Activated CD4-positive, alpha-beta T cell treated with anti-CD3 and anti-CD28 coated beads, Interleukin-2, amount 10 ng/mL, durations not matched to agents 7 days and 5 days (primary cell): ENCODE measurements at regions not wholly inside any gene's neighbourhood (a gene's known extent, or its start where the extent isn't known, plus 50 kb on each side); places are given as distances from the start of the nearest gene placed in this dataset.
"Not testable (repeated sequence)": the region's sequence is repeated elsewhere in the genome, so short reads cannot be mapped to it uniquely, and the experiment has no call there.

ENCODE experiments used
- CTCF ChIA-PET: fragments of 350-600 bp; sonication (Branson Sonifier 250); formaldehyde crosslinking; loops from one replicate; lab custom pipeline; 2021; ENCODE audit warnings: antibody characterized with exemption; lab: Charles Lee
- POLR2A ChIA-PET: fragments of 350-600 bp; sonication (Branson Sonifier 250); formaldehyde crosslinking; loops from one replicate; lab custom pipeline; 2021; ENCODE audit warnings: antibody characterized with exemption; lab: Charles Lee
- DNase-seq: peaks from one replicate; pipeline ENCODE4 v3.0.0-alpha.2; 2020
- H3K27ac Mint-ChIP-seq: one replicate; pipeline ENCODE4 v1.8.0; 2021; ENCODE audit warnings: mild to moderate bottlenecking, moderate library complexity, mixed read lengths
- H3K27me3 Mint-ChIP-seq: one replicate; pipeline ENCODE4 v1.8.0; 2021; ENCODE audit warnings: mixed read lengths
- H3K36me3 Mint-ChIP-seq: one replicate; pipeline ENCODE4 v1.8.0; 2021; ENCODE audit warnings: low read depth, mixed read lengths
- H3K4me1 Mint-ChIP-seq: one replicate; pipeline ENCODE4 v1.8.0; 2021; ENCODE audit warnings: mixed read lengths
- H3K4me3 Mint-ChIP-seq: one replicate; pipeline ENCODE4 v1.8.0; 2021; ENCODE audit warnings: mild to moderate bottlenecking, moderate library complexity, mixed read lengths
- H3K9me3 Mint-ChIP-seq: one replicate; pipeline ENCODE4 v1.8.0; 2021; ENCODE audit warnings: mixed read lengths

DNA sequence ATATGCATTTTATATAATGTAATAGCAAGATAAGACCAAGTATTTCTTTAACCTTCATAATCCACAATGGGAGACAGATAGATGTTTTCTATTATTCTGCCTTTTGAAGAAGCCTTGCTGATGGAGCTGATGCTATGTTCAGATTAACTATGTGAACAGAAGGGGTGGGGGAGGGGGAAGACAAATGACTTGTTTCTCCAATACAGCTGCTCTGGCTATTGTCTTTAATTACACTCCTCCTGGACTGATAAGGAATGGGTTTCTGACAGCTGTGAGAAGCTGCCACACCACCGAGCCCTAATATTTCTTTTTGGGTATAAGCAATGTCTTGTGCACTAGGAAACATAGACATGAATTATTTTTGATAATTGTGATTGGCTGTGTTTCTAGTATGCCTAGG is 62.0 kb downstream of the CAVIN4 start:
- no peaks in the 10 kb centered on the region for H3K9me3 Mint-ChIP-seq
- DNase-seq, result no peak
- H3K4me1 Mint-ChIP-seq, result no peaks in the 10 kb centered on the region
- ChIA-PET POLR2A (no interaction called here), CTCF (no interaction called here)
- H3K27ac Mint-ChIP-seq, result no peak overlapping the region
- no peaks in the 10 kb centered on the region for H3K27me3 Mint-ChIP-seq
- H3K36me3 Mint-ChIP-seq, result no peaks in the 10 kb centered on the region
- H3K4me3 Mint-ChIP-seq, result no peak overlapping the region

DNA sequence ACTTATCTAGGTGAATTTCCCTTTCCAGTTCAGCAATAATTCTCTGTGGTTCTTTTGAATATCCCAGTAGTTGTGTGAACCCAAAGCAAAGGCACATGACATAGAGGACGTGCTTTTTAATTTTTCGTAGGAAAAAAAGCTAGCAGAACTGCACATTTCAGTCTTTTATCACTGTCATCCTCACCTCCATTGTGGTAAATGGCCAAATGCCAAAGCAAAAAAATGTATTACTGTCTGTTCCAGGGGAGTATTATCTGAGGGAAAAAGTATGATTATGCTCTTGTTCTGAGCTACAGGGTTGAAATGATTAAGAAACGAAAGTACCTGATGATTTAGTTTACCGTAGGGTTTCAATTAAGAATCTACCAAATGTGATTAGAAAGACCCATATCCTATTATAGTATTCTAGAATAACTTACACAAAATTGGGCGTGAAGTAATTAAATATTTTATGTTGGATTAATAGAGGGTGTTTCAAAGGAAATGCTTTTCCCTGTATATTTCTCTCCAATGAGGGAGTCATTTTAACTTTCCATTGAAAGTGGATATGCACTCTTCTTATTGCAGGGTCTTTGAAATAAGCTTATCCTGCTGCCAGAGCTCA is 62.7 kb downstream of the CAVIN4 start:
- H3K36me3 Mint-ChIP-seq, result no peaks in the 10 kb centered on the region
- no peaks in the 10 kb centered on the region for H3K27me3 Mint-ChIP-seq
- no peaks in the 10 kb centered on the region for H3K9me3 Mint-ChIP-seq
- CTCF ChIA-PET, result no interaction called here
- H3K27ac Mint-ChIP-seq, result no peak overlapping the region
- H3K4me3 Mint-ChIP-seq, result no peak overlapping the region
- POLR2A ChIA-PET, result no interaction called here
- H3K4me1 Mint-ChIP-seq, result no peaks in the 10 kb centered on the region
- no peak for DNase-seq

DNA sequence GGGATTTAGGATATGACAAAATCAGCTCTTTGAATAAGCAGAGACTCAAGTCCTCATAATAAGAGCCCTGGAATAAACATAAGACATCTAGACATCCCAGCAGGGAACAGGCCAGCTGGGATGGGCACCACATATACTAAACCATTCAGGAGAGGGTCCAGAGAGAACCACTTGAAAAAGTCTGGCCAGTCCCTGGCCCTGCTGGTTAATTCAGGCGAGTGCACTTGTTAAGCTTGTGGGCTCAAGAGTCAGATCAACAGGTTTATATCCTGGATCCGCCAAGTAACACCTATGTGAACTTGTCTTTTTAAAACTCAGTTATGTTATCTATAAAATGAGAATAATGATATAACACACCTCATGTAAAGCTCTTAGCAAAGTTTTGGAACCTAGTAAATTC is 63.3 kb downstream of the CAVIN4 start:
- Mint-ChIP-seq H3K4me1 (no peaks in the 10 kb centered on the region), H3K9me3 (no peaks in the 10 kb centered on the region), H3K4me3 (no peak overlapping the region), H3K27me3 (no peaks in the 10 kb centered on the region), H3K27ac (no peak overlapping the region), H3K36me3 (no peaks in the 10 kb centered on the region)
- no peak for DNase-seq
- ChIA-PET POLR2A (no interaction called here), CTCF (no interaction called here)

DNA sequence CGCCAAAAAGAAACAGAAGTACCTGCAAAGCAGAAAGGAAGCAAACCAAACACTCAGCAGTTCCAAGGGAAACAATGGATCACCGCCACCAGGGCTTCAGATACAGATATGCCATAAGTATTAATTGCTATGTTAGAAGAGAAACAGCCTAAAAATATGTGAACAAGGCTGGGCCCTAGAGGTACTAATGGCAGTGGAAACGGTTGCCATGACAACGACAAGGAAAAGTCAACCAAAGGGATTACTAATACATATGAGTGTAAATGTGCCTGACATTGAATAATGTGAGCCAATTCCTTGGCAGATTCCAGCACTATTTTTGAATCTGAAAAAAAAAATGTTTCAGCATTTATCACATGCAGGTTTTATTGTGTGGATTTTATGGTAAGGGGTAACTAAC is 75.0 kb downstream of the CAVIN4 start:
- Mint-ChIP-seq H3K27ac (no peak overlapping the region), H3K9me3 (peaks cover 11% of the 10 kb centered on the region), H3K4me1 (no peaks in the 10 kb centered on the region), H3K4me3 (no peak overlapping the region), H3K36me3 (no peaks in the 10 kb centered on the region), H3K27me3 (peaks cover 6% of the 10 kb centered on the region)
- CTCF ChIA-PET, result no interaction called here
- POLR2A ChIA-PET, result no interaction called here
- no peak for DNase-seq

DNA sequence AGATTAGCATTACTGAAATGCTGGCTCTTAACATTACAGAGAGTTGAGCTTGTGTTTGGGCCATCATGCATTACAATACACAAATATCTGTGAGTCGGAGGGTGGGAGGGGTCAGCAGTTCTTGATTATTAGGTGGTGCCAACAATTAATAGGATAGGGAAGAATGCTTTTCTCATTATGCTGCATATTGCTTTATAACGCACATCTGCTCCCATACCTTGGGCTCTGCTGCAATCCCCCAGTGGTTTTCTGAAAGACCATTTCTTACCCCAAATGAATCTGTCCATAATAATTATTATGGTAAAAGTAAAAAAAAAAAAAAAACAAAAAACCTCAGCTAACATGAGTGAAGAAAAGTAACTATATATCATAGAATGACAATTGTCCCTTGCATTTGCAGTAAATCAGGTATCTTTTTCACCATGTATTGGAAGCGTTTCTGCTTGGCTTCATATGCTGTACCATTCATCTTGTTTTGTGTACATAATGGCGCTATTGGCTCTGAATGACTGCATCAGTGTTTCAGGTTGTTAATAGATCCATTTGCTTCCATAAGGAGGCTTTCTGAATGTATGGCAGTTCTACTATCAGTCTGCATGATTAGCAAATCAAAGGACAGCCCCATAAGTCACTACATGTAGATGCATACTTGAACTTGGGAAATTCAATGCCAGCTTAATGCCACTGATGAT is 75.9 kb downstream of the CAVIN4 start:
- Mint-ChIP-seq H3K4me3 (no peak overlapping the region), H3K27ac (no peak overlapping the region), H3K4me1 (no peaks in the 10 kb centered on the region), H3K27me3 (peaks cover 6% of the 10 kb centered on the region), H3K9me3 (peaks cover 11% of the 10 kb centered on the region), H3K36me3 (no peaks in the 10 kb centered on the region)
- ChIA-PET CTCF (no interaction called here), POLR2A (no interaction called here)
- DNase-seq, result no peak

DNA sequence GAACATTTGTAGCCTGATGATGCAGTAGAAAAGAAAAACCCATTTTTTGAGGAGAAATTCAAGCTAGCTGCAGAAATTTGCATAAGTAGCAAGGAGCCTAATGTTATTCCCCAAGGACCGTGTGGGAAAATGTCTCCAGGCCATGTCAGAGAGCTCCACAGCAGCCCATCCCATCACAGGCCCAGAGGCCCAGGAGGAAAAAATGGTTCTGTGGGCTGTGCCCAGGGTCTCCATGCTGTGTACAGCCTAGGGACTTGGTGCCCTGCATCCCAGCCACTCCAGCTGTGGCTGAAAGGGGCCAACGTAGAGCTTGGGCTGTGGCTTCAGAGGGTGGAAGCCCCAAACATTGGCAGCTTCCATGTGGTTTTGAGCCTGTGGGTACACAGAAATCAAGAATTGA is 79.0 kb downstream of the CAVIN4 start:
- H3K27me3 Mint-ChIP-seq, H3K36me3 Mint-ChIP-seq, H3K27ac Mint-ChIP-seq, CTCF ChIA-PET, H3K4me3 Mint-ChIP-seq, DNase-seq, POLR2A ChIA-PET, H3K4me1 Mint-ChIP-seq: not testable (repeated sequence)
- peaks cover 11% of the 10 kb centered on the region for H3K9me3 Mint-ChIP-seq

DNA sequence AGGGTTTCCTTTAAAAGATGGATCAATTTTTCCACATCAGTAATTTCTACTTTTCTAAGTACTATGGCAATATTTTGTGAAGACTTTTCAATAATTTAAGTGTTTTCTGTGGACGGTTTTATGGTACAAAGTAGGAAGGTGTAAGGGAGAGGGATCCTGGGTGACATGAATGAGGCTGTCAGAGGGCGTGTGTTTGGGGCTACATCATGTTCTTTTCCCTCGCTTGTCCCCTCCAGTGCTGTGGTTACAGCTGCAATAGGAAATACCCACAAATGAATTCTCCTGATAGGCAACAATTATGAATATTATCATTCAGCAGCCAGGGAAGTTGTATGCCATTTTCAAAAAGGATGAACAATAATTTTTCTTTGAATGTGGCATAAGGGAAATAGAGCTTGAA is 83.8 kb downstream of the CAVIN4 start:
- DNase-seq, result no peak
- ChIA-PET CTCF (no interaction called here), POLR2A (no interaction called here)
- Mint-ChIP-seq H3K4me3 (no peak overlapping the region), H3K27ac (no peak overlapping the region), H3K36me3 (no peaks in the 10 kb centered on the region), H3K9me3 (peaks cover 5% of the 10 kb centered on the region), H3K27me3 (peaks cover 2% of the 10 kb centered on the region), H3K4me1 (no peaks in the 10 kb centered on the region)

DNA sequence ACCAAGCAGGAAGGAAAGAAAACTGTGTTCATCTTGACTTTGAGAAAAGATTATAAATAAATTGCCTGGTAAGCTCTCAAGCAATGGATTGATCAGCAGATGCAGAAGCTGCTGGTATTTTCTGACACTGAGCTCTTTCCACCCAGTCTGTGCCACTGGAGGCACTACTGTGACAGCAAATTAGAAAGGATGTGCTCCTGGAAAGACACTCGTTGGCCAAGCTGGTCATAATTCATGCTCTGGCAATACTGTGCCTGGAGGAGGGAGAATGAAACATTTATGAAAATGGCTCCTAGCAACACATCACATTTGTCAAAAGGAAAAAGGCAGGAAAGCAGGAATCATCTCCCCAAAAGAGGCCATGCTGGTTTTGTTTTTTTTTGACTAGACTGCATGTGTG is 84.2 kb downstream of the CAVIN4 start:
- CTCF ChIA-PET, result no interaction called here
- H3K9me3 Mint-ChIP-seq, result peaks cover 5% of the 10 kb centered on the region
- DNase-seq, result no peak
- no peak overlapping the region for H3K27ac Mint-ChIP-seq
- no peaks in the 10 kb centered on the region for H3K4me1 Mint-ChIP-seq
- no peak overlapping the region for H3K4me3 Mint-ChIP-seq
- POLR2A ChIA-PET, result no interaction called here
- H3K36me3 Mint-ChIP-seq, result no peaks in the 10 kb centered on the region
- peaks cover 2% of the 10 kb centered on the region for H3K27me3 Mint-ChIP-seq

DNA sequence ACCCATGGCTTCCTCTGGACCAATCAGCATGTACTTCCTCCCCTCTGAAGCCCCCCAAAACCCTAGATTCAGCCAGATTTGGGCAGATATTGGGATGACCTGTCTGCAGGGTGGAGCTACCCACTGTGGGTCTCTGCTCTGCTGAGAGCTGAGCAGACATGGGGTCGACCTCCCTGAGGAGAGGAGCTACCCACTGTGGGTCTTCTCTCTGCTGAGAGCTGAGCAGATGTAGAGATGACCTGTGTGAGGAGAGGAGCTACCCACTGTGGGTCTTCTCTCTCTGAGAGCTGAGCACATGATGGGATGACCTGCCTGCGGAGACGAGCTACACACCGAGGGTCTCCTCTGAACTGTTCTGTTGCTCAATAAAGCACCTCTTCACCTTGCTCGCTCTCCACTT is 89.6 kb downstream of the CAVIN4 start:
- ChIA-PET POLR2A (no interaction called here), CTCF (no interaction called here)
- H3K36me3 Mint-ChIP-seq, result no peaks in the 10 kb centered on the region
- DNase-seq, result no peak
- no peak overlapping the region for H3K4me3 Mint-ChIP-seq
- no peak overlapping the region for H3K27ac Mint-ChIP-seq
- no peaks in the 10 kb centered on the region for H3K4me1 Mint-ChIP-seq
- no peaks in the 10 kb centered on the region for H3K27me3 Mint-ChIP-seq
- H3K9me3 Mint-ChIP-seq, result no peaks in the 10 kb centered on the region

DNA sequence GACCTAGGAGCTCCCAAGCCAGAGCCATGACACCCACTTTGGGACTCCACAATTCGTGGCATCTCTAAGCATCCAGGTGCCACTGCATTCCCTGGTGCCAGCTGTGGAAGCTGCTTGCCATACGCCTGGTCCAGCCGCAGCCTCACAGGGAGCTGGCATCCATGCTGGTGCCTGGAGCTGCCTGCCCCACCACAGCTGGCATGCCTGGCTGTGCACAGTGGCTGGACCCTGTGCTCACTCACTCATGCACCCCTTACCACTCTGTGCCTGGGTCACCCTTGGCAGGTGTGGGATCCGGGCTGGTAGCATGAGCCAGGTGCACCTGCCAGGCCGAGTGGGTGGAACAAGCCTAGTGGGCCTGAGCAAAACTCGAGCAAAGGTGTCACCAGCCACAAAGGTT is 90.1 kb downstream of the CAVIN4 start:
- Mint-ChIP-seq H3K4me3 (no peak overlapping the region), H3K27me3 (peaks cover 3% of the 10 kb centered on the region), H3K9me3 (no peaks in the 10 kb centered on the region), H3K4me1 (no peaks in the 10 kb centered on the region), H3K27ac (no peak overlapping the region), H3K36me3 (no peaks in the 10 kb centered on the region)
- POLR2A ChIA-PET, result no interaction called here
- DNase-seq, result no peak
- CTCF ChIA-PET, result no interaction called here

DNA sequence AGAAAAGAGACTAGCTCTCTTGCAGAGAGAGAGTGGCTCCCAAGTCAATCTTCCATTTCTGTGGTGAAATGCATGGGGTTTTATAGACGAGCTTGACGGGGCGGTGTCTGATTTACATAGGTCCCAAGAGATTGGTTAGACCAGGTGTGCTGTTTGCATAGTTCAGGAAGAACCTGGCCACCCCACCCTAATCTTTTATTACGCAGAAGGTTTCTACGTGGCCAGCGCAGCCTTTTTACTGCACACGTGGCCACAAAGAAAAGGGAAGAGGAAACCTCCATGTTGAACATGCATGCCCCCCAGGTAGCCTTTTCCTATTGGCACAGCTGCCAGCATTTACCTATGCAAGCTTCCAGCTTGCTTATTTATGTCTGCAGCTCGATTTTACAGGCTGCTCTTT is 92.1 kb downstream of the CAVIN4 start:
- Mint-ChIP-seq H3K27ac (no peak overlapping the region), H3K27me3 (peaks cover 6% of the 10 kb centered on the region), H3K4me3 (no peak overlapping the region), H3K36me3 (no peaks in the 10 kb centered on the region), H3K9me3 (no peaks in the 10 kb centered on the region), H3K4me1 (no peaks in the 10 kb centered on the region)
- CTCF ChIA-PET, result no interaction called here
- no peak for DNase-seq
- POLR2A ChIA-PET, result no interaction called here

DNA sequence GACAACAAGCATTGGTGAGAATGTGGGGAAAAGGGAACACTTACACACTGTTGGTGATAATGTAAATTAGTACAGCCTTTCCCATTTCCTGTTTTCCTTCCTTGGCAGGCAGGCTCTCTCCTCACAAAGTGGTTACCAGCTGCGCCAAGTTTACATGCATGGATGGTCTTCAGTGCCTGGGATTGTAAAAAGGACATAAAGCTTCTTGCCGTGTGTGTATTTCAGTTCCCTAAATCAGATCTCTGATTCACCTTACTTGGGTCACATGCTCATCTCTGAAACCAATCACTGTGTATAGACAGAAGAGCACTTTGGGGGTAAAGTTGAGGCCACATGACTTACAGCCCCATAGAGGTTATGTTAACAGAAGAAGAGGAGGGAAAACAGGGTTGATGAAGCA is 92.8 kb downstream of the CAVIN4 start:
- H3K4me3 Mint-ChIP-seq, result no peak overlapping the region
- no peaks in the 10 kb centered on the region for H3K9me3 Mint-ChIP-seq
- ChIA-PET CTCF (no interaction called here), POLR2A (no interaction called here)
- DNase-seq, result no peak
- peaks cover 6% of the 10 kb centered on the region for H3K27me3 Mint-ChIP-seq
- no peak overlapping the region for H3K27ac Mint-ChIP-seq
- H3K4me1 Mint-ChIP-seq, result no peaks in the 10 kb centered on the region
- no peaks in the 10 kb centered on the region for H3K36me3 Mint-ChIP-seq

DNA sequence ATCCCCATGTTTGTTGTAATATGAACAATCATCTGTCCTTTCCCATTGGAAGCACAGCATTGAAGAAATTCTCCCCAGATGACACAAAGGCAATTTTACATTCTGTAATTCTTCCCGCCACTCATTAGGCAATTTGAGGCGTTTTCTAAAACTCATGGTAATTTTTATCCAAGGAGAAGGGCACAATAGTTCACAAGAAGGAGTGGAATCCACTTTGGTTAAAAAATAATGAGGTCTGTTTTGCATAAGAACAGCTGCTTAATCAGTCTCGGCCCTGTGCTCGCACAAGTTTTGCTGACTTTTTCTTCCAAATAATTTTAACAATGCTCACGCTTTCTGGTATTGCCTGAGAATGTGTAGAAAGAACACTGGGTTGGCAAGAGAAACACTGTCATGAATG is 94.0 kb downstream of the CAVIN4 start:
- ChIA-PET POLR2A (no interaction called here), CTCF (no interaction called here)
- no peak for DNase-seq
- Mint-ChIP-seq H3K27ac (no peak overlapping the region), H3K4me1 (no peaks in the 10 kb centered on the region), H3K4me3 (no peak overlapping the region), H3K27me3 (peaks cover 6% of the 10 kb centered on the region), H3K9me3 (no peaks in the 10 kb centered on the region), H3K36me3 (no peaks in the 10 kb centered on the region)

DNA sequence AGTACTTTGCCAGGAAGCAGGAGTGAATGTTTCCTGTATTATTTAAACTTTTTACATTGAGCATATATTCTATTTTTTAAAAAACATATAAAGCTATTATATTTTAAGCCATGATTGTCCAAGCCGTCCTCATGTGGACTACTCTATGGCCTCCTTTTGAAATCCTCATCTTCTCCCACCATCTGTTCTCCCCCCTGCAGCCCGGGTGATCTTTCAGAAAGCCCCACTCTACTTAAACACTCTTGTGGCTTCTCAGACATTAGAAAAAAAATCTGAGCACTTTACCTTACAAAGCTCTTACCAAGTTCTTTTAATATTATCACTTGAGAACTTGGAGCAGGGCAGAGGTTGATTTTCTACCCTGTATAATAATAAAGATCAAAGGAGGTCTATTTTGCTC is 95.4 kb downstream of the CAVIN4 start:
- H3K27me3 Mint-ChIP-seq, result peaks cover 6% of the 10 kb centered on the region
- no peak overlapping the region for H3K27ac Mint-ChIP-seq
- no peaks in the 10 kb centered on the region for H3K4me1 Mint-ChIP-seq
- DNase-seq, result no peak
- POLR2A ChIA-PET, result no interaction called here
- CTCF ChIA-PET, result no interaction called here
- H3K36me3 Mint-ChIP-seq, result no peaks in the 10 kb centered on the region
- no peak overlapping the region for H3K4me3 Mint-ChIP-seq
- H3K9me3 Mint-ChIP-seq, result no peaks in the 10 kb centered on the region
